HL-60 (cell line): ENCODE measurements at regions not wholly inside any gene's neighbourhood (a gene's known extent, or its start where the extent isn't known, plus 50 kb on each side); places are given as distances from the start of the nearest gene placed in this dataset.

Experiments
- CTCF ChIP-seq: IDR thresholded peaks from one replicate; pipeline ENCODE4 v1.5.1; 2011; ENCODE audit warnings: low read length, control low read depth, inconsistent platforms; ENCODE audit not compliant: insufficient read depth
- POLR2AphosphoS5 ChIP-seq: IDR thresholded peaks from 2 replicates; pipeline ENCODE4 v1.6.1; 2012; ENCODE audit warnings: low read depth
- REST ChIP-seq: IDR thresholded peaks from 2 replicates; pipeline ENCODE4 v1.6.1; 2012; ENCODE audit warnings: low read depth; ENCODE audit not compliant: insufficient replicate concordance

DNA sequence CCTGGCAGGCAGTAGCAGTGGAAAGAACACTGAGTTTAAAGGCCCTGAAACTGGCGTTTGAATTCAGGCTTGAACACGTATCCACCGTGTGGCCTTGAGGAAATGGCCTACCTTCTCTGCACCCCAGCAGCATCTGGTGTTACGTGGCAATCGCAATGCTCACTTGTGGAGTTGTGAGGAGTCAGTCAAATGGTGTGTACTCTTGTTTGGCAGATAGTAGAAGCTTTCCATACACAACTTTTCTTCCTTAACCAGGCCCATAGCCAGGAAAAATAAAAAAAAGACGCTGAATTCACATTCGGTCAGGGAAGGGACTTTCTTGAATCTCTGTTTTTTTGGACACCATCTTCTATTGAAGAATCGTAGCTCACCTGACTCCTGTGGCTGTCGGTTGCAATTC lies 1101.5 kb upstream of the KLHL29 start:
- TF ChIP-seq CTCF (no peak), POLR2AphosphoS5 (no peak), REST (no peak)
